ENCODE measurements at regions not wholly inside any gene's neighbourhood (a gene's known extent, or its start where the extent isn't known, plus 50 kb on each side); places are given as distances from the start of the nearest gene placed in this dataset.
A peak's percentile ranks its signal among the peaks of the same experiment; 100 is the strongest.

DNA sequence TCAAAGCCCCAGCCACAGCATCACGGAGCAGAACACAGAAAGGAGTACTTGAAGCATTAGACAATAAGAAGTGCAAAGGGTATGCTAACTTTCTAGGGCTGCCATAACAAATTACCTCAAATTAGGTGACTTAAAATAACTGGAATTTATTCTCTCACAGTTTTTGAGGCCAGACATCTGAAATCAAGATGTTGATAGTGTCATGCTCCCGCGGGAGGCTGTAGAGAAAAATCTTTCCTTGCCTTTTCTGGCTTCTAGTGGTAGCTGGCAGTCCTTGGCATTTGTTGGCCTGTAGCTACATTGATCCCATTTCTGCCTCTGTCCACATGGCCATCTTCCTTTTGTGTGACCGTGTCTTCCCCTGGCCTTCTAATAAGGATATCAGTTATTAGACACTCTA, 51.9 kb upstream of the SPDL1 start:
- H3K9me3 ChIP-seq (ENCODE audit: control insufficient read depth, low read length) = no peaks in the 10 kb centered on the region
- no peak overlapping the region for H2BK15ac ChIP-seq (ENCODE audit: low read depth, poor library complexity, severe bottlenecking)
- H2BK12ac ChIP-seq (ENCODE audit: low read length in 2 of 2) = no peak overlapping the region
- H3K79me1 ChIP-seq (replicated peaks; ENCODE audit: low read length, poor library complexity, severe bottlenecking) = no peaks in the 10 kb centered on the region
- no peak overlapping the region for H3K4me2 ChIP-seq (ENCODE audit: low read length, poor library complexity, severe bottlenecking)
- H3K18ac ChIP-seq (ENCODE audit: low read depth in 1 of 2, low read length in 2 of 2) = no peak overlapping the region
- no peaks in the 10 kb centered on the region for H3K4me1 ChIP-seq (ENCODE audit: control insufficient read depth, insufficient read depth, low read depth, low read length)
- no peak overlapping the region for H2BK120ac ChIP-seq (ENCODE audit: low read depth, low read length)
- H3K9ac ChIP-seq (ENCODE audit: low read length) = no peak overlapping the region
- no peak overlapping the region for H2AFZ ChIP-seq (ENCODE audit: low read depth, low read length)
- H3K27me3 ChIP-seq (ENCODE audit: control insufficient read depth in 1 of 2, insufficient read depth in 1 of 2, low read length in 2 of 2) = peaks cover 3 to 4% of the 10 kb centered on the region in 2 experiments
- no peak overlapping the region for H3K23ac ChIP-seq (ENCODE audit: low read length in 2 of 2)
- H3K14ac ChIP-seq (ENCODE audit: low read length in 2 of 2) = no peak overlapping the region
- no peak overlapping the region for H2AK5ac ChIP-seq (ENCODE audit: low read length, severe bottlenecking)
- H3K4me3 ChIP-seq (ENCODE audit: insufficient read depth in 1 of 2, low read depth in 1 of 2, low read length in 2 of 2) = no peak overlapping the region
- no peak overlapping the region for H3K27ac ChIP-seq (ENCODE audit: low read length, poor library complexity, severe bottlenecking)
- no peak overlapping the region for H3K4ac ChIP-seq (ENCODE audit: low read depth in 1 of 2, low read length in 2 of 2)
- no peak overlapping the region for H2BK5ac ChIP-seq (ENCODE audit: low read depth, low read length, poor library complexity, severe bottlenecking)
- no peaks in the 10 kb centered on the region for H3K36me3 ChIP-seq (ENCODE audit: control insufficient read depth in 1 of 2, insufficient read depth in 2 of 2, low read depth in 1 of 2, low read length in 2 of 2)
- no peak overlapping the region for H4K91ac ChIP-seq (ENCODE audit: low read length)
- WGBS = 98% methylated on average over 3 of the region's 4 CpGs
- H4K8ac ChIP-seq (ENCODE audit: low read length) = no peak overlapping the region
- DNase-seq = no peak

DNA sequence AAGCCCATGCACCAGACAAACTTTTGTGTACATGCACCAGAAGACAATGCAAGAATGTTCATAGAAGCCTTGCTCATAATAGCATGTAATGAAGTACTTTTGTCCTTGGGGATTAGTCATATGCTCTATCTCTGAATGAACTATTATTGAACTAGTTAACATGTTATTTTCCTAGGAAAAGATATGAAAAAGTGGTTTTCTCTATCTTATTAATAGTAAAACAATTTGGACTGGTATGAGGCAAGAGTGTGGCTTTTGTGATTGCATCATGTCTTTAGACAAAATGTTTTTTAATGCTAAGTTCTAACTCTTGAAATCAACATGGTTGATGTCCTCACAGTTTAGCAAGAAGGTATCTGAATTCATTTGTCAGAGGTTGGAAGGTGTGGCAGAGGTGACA, 55.7 kb upstream of the SPDL1 start:
- H3K4me2 ChIP-seq (ENCODE audit: low read length, poor library complexity, severe bottlenecking) = no peak overlapping the region
- H2AFZ ChIP-seq (ENCODE audit: low read depth, low read length) = no peak overlapping the region
- no peak overlapping the region for H3K9ac ChIP-seq (ENCODE audit: low read length)

GRCh38 chr5:169527066-169527465, 56.5 kb upstream of the SPDL1 start:
- Histone ChIP-seq H3K27me3 (ENCODE audit: control insufficient read depth in 1 of 2, insufficient read depth in 1 of 2, low read length in 2 of 2) (peaks cover 0 to 10% of the 10 kb centered on the region in 2 experiments), H4K8ac (ENCODE audit: low read length) (no peak overlapping the region), H3K36me3 (ENCODE audit: control insufficient read depth in 1 of 2, insufficient read depth in 2 of 2, low read depth in 1 of 2, low read length in 2 of 2) (no peaks in the 10 kb centered on the region), H2BK120ac (ENCODE audit: low read depth, low read length) (no peak overlapping the region), H2BK15ac (ENCODE audit: low read depth, poor library complexity, severe bottlenecking) (no peak overlapping the region), H2BK5ac (ENCODE audit: low read depth, low read length, poor library complexity, severe bottlenecking) (no peak overlapping the region), H3K9ac (ENCODE audit: low read length) (no peak overlapping the region), H3K9me3 (ENCODE audit: control insufficient read depth, low read length) (no peaks in the 10 kb centered on the region), H3K4ac (ENCODE audit: low read depth in 1 of 2, low read length in 2 of 2) (no peak overlapping the region), H4K91ac (ENCODE audit: low read length) (no peak overlapping the region), H3K27ac (ENCODE audit: low read length, poor library complexity, severe bottlenecking) (no peak overlapping the region), H3K14ac (ENCODE audit: low read length in 2 of 2) (no peak overlapping the region), H3K23ac (ENCODE audit: low read length in 2 of 2) (no peak overlapping the region), H2AK5ac (ENCODE audit: low read length, severe bottlenecking) (no peak overlapping the region), H3K4me2 (ENCODE audit: low read length, poor library complexity, severe bottlenecking) (no peak overlapping the region), H3K4me1 (ENCODE audit: control insufficient read depth, insufficient read depth, low read depth, low read length) (no peaks in the 10 kb centered on the region), H2AFZ (ENCODE audit: low read depth, low read length) (no peak overlapping the region), H2BK12ac (ENCODE audit: low read length in 2 of 2) (no peak overlapping the region), H3K4me3 (ENCODE audit: insufficient read depth in 1 of 2, low read depth in 1 of 2, low read length in 2 of 2) (no peak overlapping the region), H3K79me1 (replicated peaks; ENCODE audit: low read length, poor library complexity, severe bottlenecking) (no peaks in the 10 kb centered on the region), H3K18ac (ENCODE audit: low read depth in 1 of 2, low read length in 2 of 2) (no peak overlapping the region)
- WGBS = 53% methylated on average over 1 of the region's 2 CpGs
- no peak for DNase-seq

More for the DNA sequence above, 55.7 kb upstream of the SPDL1 start:
- H2BK5ac ChIP-seq (ENCODE audit: low read depth, low read length, poor library complexity, severe bottlenecking) = no peak overlapping the region
- no peak overlapping the region for H2AK5ac ChIP-seq (ENCODE audit: low read length, severe bottlenecking)
- H3K27me3 ChIP-seq (ENCODE audit: control insufficient read depth in 1 of 2, insufficient read depth in 1 of 2, low read length in 2 of 2) = peaks cover 0 to 7% of the 10 kb centered on the region in 2 experiments
- no peak overlapping the region for H2BK12ac ChIP-seq (ENCODE audit: low read length in 2 of 2)
- no peak for DNase-seq
- H3K27ac ChIP-seq (ENCODE audit: low read length, poor library complexity, severe bottlenecking) = no peak overlapping the region
- no peak overlapping the region for H4K91ac ChIP-seq (ENCODE audit: low read length)
- no peaks in the 10 kb centered on the region for H3K79me1 ChIP-seq (replicated peaks; ENCODE audit: low read length, poor library complexity, severe bottlenecking)
- no peak overlapping the region for H3K18ac ChIP-seq (ENCODE audit: low read depth in 1 of 2, low read length in 2 of 2)
- no peak overlapping the region for H3K14ac ChIP-seq (ENCODE audit: low read length in 2 of 2)
- no peak overlapping the region for H2BK120ac ChIP-seq (ENCODE audit: low read depth, low read length)
- no peaks in the 10 kb centered on the region for H3K36me3 ChIP-seq (ENCODE audit: control insufficient read depth in 1 of 2, insufficient read depth in 2 of 2, low read depth in 1 of 2, low read length in 2 of 2)
- no peaks in the 10 kb centered on the region for H3K9me3 ChIP-seq (ENCODE audit: control insufficient read depth, low read length)
- no peak overlapping the region for H3K4ac ChIP-seq (ENCODE audit: low read depth in 1 of 2, low read length in 2 of 2)
- no peak overlapping the region for H2BK15ac ChIP-seq (ENCODE audit: low read depth, poor library complexity, severe bottlenecking)
- no peak overlapping the region for H4K8ac ChIP-seq (ENCODE audit: low read length)
- H3K23ac ChIP-seq (ENCODE audit: low read length in 2 of 2) = no peak overlapping the region
- H3K4me1 ChIP-seq (ENCODE audit: control insufficient read depth, insufficient read depth, low read depth, low read length) = no peaks in the 10 kb centered on the region
- no peak overlapping the region for H3K4me3 ChIP-seq (ENCODE audit: insufficient read depth in 1 of 2, low read depth in 1 of 2, low read length in 2 of 2)

- no peak overlapping the region for H4K8ac ChIP-seq (ENCODE audit: low read length)
- H3K4me1 ChIP-seq (ENCODE audit: control insufficient read depth, insufficient read depth, low read depth, low read length) = no peaks in the 10 kb centered on the region
- WGBS = 95% methylated on average over 3 of the region's 3 CpGs
- H2BK120ac ChIP-seq (ENCODE audit: low read depth, low read length) = no peak overlapping the region
- H3K4me3 ChIP-seq (ENCODE audit: insufficient read depth in 1 of 2, low read depth in 1 of 2, low read length in 2 of 2) = no peak overlapping the region
- H3K36me3 ChIP-seq (ENCODE audit: control insufficient read depth in 1 of 2, insufficient read depth in 2 of 2, low read depth in 1 of 2, low read length in 2 of 2) = no peaks in the 10 kb centered on the region
- H2AK5ac ChIP-seq (ENCODE audit: low read length, severe bottlenecking) = no peak overlapping the region
- H3K9ac ChIP-seq (ENCODE audit: low read length) = no peak overlapping the region
- H3K79me1 ChIP-seq (replicated peaks; ENCODE audit: low read length, poor library complexity, severe bottlenecking) = no peaks in the 10 kb centered on the region
- peaks cover 0 to 7% of the 10 kb centered on the region in 2 experiments for H3K27me3 ChIP-seq (ENCODE audit: control insufficient read depth in 1 of 2, insufficient read depth in 1 of 2, low read length in 2 of 2)
- no peak overlapping the region for H2BK12ac ChIP-seq (ENCODE audit: low read length in 2 of 2)
- no peak overlapping the region for H2AFZ ChIP-seq (ENCODE audit: low read depth, low read length)
- H3K9me3 ChIP-seq (ENCODE audit: control insufficient read depth, low read length) = no peaks in the 10 kb centered on the region
- peak overlapping the region in 1 of 2 experiments; percentile 28 for H3K14ac ChIP-seq (ENCODE audit: low read length in 2 of 2)
- no peak overlapping the region for H4K91ac ChIP-seq (ENCODE audit: low read length)
- no peak overlapping the region for H3K27ac ChIP-seq (ENCODE audit: low read length, poor library complexity, severe bottlenecking)
- no peak overlapping the region for H2BK5ac ChIP-seq (ENCODE audit: low read depth, low read length, poor library complexity, severe bottlenecking)
- no peak overlapping the region for H3K23ac ChIP-seq (ENCODE audit: low read length in 2 of 2)
- no peak overlapping the region for H3K4ac ChIP-seq (ENCODE audit: low read depth in 1 of 2, low read length in 2 of 2)
- no peak for DNase-seq
- H3K4me2 ChIP-seq (ENCODE audit: low read length, poor library complexity, severe bottlenecking) = no peak overlapping the region
- H2BK15ac ChIP-seq (ENCODE audit: low read depth, poor library complexity, severe bottlenecking) = no peak overlapping the region
- no peak overlapping the region for H3K18ac ChIP-seq (ENCODE audit: low read depth in 1 of 2, low read length in 2 of 2)
Measured at GRCh38 chr5:169522851-169523250, 60.7 kb upstream of the SPDL1 start.

Measured in mesenchymal stem cell (in vitro differentiated cells and primary cell).